Putamen (tissue), 1 donor: ENCODE measurements at regions not wholly inside any gene's neighbourhood (a gene's known extent, or its start where the extent isn't known, plus 50 kb on each side); places are given as distances from the start of the nearest gene placed in this dataset.

Experiments
- DNase-seq: peaks from one replicate; pipeline ENCODE4 v3.0.0-alpha.2; 2016; ENCODE audit warnings: low spot score

DNA sequence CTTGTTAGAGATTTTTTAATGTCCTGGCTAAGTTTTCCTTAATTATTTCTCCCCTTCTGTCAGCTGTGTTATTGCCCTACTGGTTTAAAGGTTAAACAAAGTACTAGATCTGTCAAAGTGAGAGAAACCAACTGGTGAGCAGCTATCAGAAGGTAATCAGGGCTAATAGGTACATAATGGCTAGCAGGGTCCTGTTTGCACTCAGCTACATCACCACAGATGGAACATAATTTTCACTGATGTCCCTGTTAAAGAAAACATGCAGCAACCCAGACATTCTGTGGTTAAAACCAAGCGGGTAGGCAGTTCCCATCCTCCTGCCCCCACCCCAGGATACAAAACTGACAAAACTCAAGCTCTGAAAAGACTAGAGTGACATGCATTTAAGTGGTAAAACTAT, 473.9 kb downstream of the NR2F1-AS1 start:
- no peak for DNase-seq

DNA sequence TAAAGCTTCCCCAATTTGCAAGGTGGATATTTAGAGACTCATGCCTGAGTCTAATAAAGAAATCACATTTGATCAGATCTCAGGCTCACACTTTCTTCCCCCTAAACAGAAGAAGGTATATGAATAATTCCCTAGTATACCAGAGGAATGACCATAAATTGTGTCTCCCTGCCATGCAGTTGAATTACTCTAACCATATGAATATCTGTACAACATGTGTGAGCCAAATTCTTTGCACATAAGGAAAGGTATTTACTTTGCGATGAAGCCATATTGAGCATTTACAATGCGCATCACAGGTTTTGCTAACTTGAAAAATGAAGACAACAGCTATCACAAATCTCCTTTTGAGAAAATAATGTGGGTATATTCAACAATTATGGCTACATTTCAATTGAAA, 479.4 kb downstream of the NR2F1-AS1 start:
- no peak for DNase-seq

DNA sequence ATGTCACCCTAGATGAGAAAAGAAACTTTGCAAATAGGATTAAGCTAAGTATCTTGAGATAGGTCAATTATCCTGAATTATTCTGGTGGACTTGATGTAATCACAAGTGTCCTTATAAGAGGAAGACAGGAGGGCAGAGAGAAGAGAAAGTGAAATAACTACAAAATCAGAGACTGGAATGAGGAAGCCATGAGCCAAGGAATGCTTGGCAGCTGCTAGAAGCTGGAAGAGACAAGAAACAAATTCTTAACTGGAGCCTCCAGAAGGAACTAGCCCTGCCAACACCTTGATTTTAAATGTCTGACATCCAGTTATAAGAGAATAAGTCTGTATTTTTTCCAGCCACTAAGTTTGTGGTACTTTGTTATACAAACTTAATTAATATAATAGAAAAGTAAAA, 480.0 kb downstream of the NR2F1-AS1 start:
- no peak for DNase-seq

DNA sequence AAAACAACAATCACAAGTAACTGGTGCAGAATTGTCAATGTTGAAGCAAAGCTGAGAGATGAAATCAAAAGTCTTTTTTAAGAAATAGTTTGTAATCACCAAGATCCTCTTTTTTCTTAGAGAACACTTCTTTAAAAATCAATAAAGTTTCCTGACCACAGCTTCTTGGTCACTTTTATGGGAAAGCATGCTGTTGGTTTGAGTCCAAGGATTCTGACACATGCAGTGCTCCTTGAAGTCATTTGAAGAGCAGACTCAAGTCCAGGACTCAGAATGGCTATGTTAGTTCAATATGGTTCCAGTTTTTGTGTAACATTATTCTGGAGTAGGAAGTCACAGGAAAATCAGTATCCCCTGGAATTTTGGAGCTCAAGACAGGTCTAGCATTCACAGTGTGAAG, 480.6 kb downstream of the NR2F1-AS1 start:
- no peak for DNase-seq

DNA sequence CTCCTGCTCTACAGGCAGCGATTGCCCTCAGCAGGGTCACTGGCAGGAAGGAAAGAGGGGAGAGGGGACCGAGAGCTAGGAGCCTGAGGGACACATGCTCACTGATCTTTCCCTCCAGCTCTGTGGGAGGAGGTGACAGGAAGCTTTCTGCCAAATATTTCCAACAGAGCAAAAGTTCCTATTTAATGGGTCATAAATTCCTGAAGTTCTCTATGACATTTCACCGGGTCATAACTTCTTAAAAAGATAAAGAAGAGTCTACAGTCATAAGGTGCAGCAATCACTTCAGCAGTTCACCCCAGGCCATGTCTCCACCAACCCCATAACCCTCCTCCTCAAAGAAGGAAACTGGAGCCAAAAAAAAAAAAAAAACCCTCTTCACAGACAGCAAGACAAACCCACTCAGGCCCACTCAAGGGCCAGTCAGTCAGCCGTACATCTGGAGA, 481.1 kb downstream of the NR2F1-AS1 start:
- DNase-seq: no peak

DNA sequence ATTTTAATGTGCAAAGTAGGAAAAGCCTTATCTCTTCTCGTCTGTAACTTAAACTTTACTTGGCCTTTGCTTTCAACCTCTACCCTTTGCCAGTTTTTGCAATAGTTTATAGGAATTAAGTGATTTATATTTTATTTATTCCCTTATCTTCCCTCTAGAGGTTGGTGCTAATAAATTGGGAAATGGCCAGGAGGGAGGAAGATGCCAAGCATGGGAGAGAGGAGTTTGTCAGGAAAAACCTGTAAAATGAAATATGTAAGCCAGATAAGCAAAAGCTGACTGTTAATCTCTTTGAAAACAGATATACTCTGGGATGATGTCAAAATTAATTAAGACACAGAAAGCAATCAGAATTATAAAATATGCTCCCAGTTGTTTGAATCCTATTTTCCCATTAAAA, 484.5 kb downstream of the NR2F1-AS1 start:
- DNase-seq: no peak

DNA sequence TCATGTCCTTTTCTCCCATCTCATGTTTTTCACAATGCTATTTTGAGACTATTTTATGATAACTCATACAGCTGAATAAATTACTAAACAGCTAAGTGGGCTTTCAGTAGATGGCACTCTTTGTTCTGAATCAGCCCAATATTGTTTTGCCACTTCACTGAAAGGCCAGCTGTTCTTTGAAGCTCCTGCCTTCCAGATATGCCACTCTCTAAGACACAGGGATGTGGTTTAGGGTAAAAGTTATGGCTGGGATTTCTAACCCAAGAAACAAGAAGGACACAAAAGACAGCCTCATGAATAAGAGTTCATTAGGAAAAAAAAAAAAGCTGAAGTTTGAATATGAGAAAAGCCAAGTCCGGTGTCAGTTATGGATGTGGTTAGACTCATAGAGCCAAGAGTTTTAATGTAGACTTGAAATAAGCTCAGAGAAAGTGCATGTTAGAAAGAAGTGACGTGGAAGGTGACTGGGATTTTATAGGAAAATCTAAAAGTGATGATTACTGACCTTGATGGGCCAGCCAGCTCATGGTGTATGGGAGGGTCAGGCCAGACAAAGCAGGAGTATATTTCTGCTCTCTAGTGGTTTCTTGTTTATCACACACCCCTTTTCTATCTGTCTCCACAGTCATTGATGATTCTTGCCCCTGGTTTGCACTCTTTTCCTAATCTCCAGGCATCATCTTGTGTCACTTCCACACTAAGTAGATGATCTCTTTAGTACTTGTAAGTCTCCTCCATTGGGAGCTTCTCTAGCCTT, 488.5 kb downstream of the NR2F1-AS1 start:
- no peak for DNase-seq

DNA sequence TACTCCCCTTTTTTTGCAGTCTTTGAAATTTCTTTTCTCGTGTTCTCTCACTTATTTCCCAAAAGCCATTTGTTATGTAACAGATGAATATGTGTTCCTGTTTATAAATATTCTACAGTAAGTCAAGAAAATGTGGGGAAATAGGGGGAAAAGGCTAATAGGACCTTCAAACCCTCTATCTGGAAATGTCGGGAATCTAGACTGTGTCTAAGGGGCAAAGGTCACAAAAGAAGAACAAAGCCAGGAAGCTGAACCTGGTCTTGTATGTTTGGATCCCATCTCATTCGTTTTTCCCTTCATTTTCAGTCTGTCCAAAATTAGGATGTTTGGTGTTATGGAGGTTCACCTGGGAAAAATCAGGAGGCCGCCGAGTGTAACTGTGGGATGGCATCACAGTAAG, 490.3 kb downstream of the NR2F1-AS1 start:
- DNase-seq: no peak

DNA sequence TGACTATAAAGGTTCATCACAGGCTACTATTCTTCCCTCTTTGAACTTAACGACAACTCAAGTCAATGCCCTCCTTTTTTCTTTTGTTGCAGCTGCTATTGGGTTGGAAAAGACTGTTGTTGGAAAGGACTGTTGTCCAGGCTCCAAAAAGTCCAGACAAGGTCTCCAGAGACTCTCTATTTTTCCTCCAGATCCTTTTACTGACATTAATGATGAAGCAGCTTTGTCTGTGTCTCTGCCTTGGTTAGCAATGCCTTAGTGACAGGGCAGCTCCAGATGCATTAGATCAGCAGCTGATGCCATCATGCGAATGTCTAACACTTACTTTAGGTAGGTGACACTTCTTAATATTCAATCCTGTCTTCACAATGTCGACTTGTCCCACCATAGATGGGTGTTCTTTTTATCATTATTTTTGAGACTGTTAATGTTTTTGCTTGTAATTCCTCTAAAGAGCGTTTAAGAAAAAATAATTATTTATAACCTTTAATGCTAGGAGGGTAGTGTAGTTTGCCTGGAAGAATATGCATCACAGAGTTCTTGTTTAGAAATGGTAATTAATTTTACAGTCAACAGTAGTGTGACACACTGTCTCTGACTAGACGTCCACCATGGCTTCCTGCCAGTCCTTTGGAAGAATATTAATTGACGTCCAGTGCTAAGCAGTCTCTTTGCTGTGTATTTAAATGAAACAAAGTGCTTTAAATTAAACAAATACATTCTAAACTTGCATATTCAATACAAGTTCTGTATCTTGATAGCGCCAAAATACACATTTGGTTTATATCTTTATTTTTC, 492.2 kb downstream of the NR2F1-AS1 start:
- peak; percentile 9 for DNase-seq

DNA sequence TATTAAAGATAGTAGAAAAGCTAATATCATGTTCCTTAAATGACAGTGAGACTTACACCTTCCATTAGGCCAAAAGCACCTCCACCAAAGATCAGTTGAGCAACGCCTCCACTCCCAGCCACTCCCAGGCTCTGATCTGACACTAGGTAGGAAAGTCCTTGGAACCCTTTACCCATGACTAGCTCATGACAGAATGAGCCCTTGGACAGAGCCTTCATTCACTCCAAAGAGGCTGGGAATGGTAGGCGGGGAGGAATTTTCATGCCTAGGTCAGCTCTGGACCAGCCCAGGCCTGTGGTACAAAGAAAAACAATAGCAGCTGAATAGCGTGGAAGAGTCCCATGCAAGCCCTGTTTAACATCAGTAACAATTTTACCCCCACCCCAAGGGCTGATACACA, 493.7 kb downstream of the NR2F1-AS1 start:
- no peak for DNase-seq

DNA sequence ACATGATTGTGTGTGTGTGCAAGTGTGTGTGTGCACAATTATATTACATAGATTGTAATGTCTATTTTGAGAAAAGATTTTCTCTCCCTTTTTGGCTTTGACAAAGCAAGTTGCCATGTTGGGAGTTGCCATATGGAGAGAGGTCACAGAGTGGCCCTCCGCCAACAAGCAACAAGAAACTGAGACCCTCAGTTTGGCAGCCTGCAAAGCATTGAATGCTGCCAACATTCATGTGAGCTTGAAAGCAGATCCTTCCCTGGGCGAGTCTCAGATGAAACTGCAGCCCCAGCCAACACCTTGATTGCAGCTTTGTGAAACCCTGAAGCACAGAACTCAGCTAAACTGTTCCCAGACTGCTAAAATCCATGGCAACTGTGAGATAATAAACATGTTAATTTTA, 498.0 kb downstream of the NR2F1-AS1 start:
- no peak for DNase-seq

DNA sequence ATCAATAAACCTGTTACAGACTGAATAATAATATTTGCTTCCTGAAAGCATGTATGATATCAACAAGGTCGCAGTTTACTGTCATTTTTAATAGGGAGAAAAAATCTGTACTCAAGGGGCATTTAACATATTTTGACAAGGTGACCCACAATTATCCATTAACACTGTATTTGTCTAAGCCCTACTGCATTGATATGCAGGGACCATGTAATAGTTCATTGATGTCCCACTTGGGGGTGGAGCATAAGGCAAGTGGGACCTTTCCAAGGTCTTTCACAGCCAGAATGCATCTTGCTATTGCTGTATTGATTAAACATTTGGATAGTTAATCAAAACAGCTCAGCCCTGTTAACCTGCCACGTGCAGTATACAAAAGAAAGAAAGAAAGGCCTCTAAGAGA, 502.0 kb downstream of the NR2F1-AS1 start:
- no peak for DNase-seq

DNA sequence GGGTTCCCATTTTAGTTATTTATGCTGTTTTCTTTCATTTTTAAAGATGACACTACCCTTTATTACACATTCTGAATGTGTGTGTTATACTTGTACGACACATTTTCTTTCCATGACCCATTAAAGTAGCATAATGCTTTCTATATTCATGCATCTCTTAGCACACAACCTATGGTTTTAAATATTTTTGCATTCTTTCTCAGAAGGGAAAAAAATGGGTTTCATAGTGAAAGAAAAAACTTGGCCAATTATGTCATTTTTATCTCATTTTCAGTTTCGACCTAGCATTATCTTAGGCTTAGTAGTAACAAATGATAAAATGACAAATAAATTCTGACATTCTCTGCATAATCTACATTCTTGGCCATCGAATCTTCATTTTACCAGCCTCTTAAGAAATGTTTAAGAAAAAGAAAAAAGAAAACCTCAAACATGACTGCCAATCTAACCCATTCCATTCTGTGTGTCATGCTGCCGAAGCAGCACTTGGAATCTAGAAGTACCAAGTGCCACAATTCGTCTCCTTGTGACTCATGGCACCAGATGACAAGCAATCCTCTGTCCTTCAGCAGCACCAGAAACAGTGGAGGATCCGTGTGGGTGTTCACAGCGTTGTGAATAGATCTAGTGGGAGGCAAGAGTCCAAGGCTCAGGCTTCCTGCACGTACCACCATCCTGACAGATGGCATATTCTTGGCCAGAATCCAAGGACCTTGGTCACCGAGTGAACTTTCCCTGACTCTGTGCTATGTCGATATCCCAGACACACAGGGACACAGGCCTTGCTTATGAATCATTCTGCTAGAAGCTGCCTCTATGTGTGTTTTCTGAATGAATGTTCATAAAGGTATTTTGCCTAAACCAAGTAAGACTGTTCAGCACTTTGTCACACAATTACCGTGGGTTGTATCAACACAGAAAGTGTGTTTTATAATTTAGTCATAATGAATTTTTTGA, 502.7 kb downstream of the NR2F1-AS1 start:
- DNase-seq: peak; percentile 40

DNA sequence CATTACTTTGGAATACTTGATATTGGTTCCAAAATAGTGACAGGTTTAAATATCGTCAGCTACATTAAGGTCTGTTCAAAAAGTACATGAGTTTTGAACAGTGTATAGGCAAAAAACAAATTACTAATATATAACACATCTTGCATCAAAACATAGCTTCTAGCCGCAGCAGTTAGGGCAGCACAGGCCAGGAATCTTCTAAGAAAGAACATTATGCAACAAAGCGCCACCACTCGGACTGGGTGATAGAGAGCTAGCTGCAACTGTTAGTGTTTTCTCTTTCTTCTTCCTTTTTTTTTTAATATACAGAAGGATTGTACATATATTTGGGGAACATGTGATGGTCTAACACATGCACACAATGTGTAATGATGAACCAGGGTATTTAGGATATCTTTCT, 504.5 kb downstream of the NR2F1-AS1 start:
- no peak for DNase-seq

DNA sequence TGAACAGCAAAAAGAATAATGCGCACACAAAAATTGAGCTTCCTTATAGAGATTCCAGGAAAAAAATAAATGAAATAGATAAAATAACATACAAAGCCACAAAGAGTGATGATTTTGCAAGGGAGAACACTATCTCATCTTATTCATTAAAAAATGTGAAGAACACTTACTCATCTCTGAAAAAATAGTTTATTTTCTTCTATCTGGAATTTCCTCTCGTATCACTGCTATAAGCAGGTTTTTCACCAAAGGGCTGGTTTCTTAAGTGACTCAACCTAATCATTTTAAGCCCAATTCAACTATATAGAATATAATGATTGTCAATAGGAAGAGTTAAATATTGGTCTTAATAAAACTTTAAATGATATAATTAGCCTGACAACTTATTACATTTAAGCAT, 504.9 kb downstream of the NR2F1-AS1 start:
- no peak for DNase-seq

DNA sequence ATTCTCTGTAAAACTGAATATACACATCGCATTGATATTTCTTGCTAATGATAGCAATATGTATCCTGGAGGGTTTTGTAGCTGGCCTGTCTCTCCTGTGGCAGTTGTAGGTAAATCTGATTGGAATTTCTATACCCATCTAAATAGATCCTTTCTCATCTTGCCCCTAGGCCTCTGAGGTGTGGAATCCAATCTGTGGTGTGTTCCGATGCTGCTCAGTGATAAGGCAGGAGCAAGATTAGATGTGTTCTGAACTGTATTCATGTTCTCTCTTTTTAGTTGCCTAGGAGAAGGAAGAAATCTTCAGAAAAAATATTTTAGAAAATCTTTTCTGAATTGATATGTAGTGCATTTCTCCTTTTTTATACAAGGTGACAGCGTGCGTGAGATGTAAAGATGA, 507.5 kb downstream of the NR2F1-AS1 start:
- no peak for DNase-seq

DNA sequence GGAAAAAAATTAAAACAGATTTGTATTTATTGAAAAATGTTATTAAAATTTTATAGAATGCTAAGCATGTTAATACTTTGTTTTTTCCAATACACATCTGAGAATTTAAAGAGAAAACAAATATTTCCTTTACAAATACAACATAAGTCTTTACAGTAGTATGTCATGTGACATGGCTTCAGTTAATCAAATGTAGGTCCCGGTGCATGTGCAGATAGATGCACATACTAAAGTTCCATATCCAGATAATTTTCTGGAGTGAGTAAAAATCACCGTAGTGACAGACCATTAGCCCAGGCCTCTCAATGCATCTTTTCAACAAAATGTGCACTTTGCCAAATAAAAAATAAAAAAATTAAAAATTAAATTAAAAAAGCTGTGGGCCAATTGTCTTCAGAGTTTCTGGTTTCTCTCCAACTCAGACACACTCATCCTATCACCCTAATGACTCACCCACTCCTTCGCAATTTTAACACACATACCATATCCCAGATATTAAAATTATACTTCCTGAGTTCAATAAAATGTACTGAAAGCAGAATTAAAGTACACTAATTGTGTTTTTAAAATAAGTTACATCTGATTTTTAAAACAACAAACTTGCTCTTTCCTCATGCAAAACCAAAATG, 508.1 kb downstream of the NR2F1-AS1 start:
- DNase-seq: no peak

DNA sequence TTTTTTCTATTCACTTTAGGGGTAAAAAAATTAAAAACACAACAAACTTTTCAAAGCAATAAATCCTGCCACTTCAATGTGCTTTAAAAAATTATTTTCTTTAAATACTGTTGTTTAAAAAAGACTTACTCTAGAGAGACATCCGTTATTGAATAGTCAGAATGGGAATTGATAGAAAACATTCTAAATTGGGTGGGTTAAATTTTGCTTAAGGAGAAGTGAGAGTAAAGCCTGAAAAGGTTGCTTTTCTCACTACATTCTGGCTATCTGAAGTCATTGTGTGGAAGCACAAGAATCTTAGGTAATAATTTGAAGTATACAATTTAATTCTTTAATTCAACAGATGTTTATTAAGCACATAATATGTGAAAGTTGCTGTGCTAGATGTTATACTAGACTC, 509.3 kb downstream of the NR2F1-AS1 start:
- DNase-seq: no peak

DNA sequence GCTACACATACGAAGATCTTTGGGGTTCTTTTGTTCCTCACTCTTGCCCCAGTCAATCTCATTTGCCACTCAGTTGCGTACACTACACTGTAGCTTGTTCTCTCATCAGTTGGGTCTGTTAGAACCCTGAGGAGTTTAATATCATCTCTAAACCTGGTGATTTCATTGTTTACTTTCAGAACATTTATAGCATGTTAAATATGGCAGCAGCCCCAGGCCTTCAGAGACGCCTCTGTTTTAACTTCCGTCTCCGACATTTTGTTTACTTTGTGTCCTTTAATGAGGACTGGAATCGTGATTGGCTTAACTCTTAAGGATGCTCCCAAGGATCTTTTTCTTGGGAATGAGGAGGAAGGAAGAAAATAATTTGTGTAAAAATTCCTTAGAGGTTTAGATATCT, 510.1 kb downstream of the NR2F1-AS1 start:
- DNase-seq: no peak

DNA sequence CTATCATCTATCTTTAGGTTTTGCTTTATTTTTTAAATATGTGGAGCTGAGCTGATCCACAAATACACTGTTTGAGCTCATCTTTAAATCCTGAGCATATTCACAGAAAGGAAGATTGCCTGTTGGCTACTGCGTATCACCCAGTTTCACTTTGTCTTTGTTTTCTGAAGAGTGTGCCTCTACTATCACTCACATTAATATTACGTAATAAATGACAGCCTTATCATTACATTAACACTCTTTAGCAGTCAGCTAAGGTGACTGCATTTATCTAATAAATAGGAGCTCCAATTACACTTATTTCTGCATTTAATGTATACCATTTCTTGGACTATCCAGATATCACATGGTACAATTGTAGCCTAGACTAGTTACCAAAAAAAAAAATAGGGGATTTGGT, 511.7 kb downstream of the NR2F1-AS1 start:
- DNase-seq: no peak

DNA sequence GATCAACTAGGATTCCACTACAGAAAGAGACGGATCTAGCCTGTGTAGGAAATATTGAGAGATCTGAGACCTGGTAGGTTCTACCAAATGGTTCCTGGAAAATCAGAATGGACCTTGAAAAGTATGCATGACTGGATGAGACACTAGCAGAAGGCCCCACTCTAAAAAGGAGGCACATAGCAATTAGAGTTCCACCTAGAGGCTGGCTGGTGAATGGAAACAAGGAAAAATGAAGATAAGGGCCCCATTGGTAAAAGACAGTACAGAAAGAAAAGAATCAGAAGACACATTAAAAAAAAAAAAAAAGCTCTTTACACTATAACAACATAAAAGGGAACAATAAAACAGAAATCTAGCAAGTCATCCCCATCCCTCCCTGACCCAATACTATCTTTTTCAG, 518.5 kb downstream of the NR2F1-AS1 start:
- DNase-seq: peak; percentile 7

DNA sequence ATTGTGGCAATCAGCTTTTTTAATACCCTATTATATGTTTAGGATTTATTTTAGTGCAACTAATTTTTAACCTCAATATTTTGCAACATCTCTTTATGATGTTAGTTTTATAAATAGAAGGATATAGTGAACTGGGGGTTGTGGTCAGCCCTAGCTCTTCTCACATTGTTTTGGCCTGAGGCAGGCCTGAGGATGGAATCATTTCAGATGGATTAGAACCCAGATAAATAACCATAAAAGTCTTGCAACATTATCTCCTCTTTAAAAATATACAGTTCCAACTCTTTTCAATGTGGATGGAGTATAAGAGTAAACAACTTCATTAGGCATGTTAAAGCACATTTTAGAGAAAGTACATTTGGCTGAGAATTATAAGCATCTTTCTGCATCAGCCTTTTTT, 522.7 kb downstream of the NR2F1-AS1 start:
- DNase-seq: no peak
